HCT116 (cell line): ENCODE measurements at regions not wholly inside any gene's neighbourhood (a gene's known extent, or its start where the extent isn't known, plus 50 kb on each side); places are given as distances from the start of the nearest gene placed in this dataset.

ENCODE experiments used
- ATAC-seq: fragments of 200-7000 bp; cut with Tn5 transposase; 2 replicates; pipeline ENCODE4 v1.9.1; 2020; ENCODE audit warnings: mild to moderate bottlenecking, moderate library complexity
- BruUV-seq: library from RNA; stranded (reverse); fragments of 400-500 nt; replicated peaks from 2 replicates; lab custom pipeline; 2021; lab: Mats Ljungman, UMichigan
- CTCF ChIA-PET: fragments of 300-600 bp; sonication (Branson Sonifier 250); formaldehyde crosslinking; loops from one replicate; lab custom pipeline; 2021; ENCODE audit warnings: antibody characterized with exemption; lab: Charles Lee
- POLR2A ChIA-PET: fragments of 300-600, 350-600 bp; sonication (Branson Sonifier 250); formaldehyde crosslinking; loops from one replicate; lab custom pipeline; 2021; ENCODE audit warnings: antibody characterized with exemption; lab: Charles Lee
- RAD21 ChIA-PET, 2 experiments: fragments of 300-600 bp; sonication (Branson Sonifier 250); formaldehyde crosslinking; loops; one replicate each; lab custom pipeline; 2023; ENCODE audit warnings: low total read pairs in 2 of 2; ENCODE audit not compliant: uncharacterized antibody in 2 of 2, unreplicated experiment in 2 of 2, low non-redundant PET in 1 of 2; lab: Charles Lee
- DNase-seq: peaks from one replicate; pipeline ENCODE4 v3.0.0-alpha.2; 2010; ENCODE audit warnings: low read depth, low spot score
- H2AFZ ChIP-seq: fragments of 200-600 bp; shearing (Covaris generic), sonication (generic); 2 replicates; pipeline ENCODE4 v1.6.1; 2017; ENCODE audit warnings: low read depth, mixed run types, mixed read lengths, antibody characterized with exemption, low read length; ENCODE audit not compliant: poor library complexity, severe bottlenecking
- H3K27ac ChIP-seq: 2 replicates; pipeline ENCODE4 v1.5.1; 2012; ENCODE audit warnings: low read depth, low read length
- H3K27me3 ChIP-seq: fragments of 200-600 bp; sonication (generic); 2 replicates; pipeline ENCODE4 v1.6.1; 2016; ENCODE audit warnings: mixed run types, low read length, mixed read lengths; ENCODE audit not compliant: insufficient read depth
- H3K36me3 ChIP-seq, 2 experiments: fragments of 200-500 bp in 1 of 2; fragments of 200-600 bp in 1 of 2; sonication (Bioruptor generic) in 1 of 2; sonication (generic) in 1 of 2; 2 replicates each; pipeline versions ENCODE4 v1.5.1 to v1.6.1; 2014 to 2016; ENCODE audit warnings: low read length in 2 of 2, inconsistent platforms in 1 of 2, mixed read lengths in 1 of 2, mixed run types in 1 of 2; ENCODE audit not compliant: insufficient read depth in 2 of 2, control insufficient read depth in 1 of 2
- H3K4me1 ChIP-seq, 2 experiments: fragments of 200-600 bp in 1 of 2; sonication (generic) in 1 of 2; 2 replicates each; pipeline versions ENCODE4 v1.5.1 to v1.6.1; 2012 to 2017; ENCODE audit warnings: low read length in 2 of 2, inconsistent platforms in 1 of 2, mild to moderate bottlenecking in 1 of 2, mixed read lengths in 1 of 2, mixed run types in 1 of 2, moderate library complexity in 1 of 2; ENCODE audit not compliant: insufficient read depth in 2 of 2, control insufficient read depth in 1 of 2
- H3K4me2 ChIP-seq: fragments of 200-600 bp; sonication (generic); 2 replicates; pipeline ENCODE4 v1.6.1; 2017; ENCODE audit warnings: mixed run types, low read length, mixed read lengths
- H3K4me3 ChIP-seq, 2 experiments: fragments of 200-600 bp in 1 of 2; sonication (generic) in 1 of 2; replicated peaks in 1 of 2; 2 replicates each; pipeline ENCODE4 v1.5.1; 2011 to 2016; ENCODE audit warnings: low read length in 2 of 2, control low read depth in 1 of 2, low read depth in 1 of 2, mild to moderate bottlenecking in 1 of 2, mixed read lengths in 1 of 2, mixed run types in 1 of 2
- H3K79me2 ChIP-seq: fragments of 200-600 bp; sonication (generic); 2 replicates; pipeline ENCODE4 v1.6.1; 2017; ENCODE audit warnings: mild to moderate bottlenecking, mixed run types, low read length, moderate library complexity, mixed read lengths; ENCODE audit not compliant: insufficient read depth
- H3K9ac ChIP-seq: fragments of 200-600 bp; sonication (generic); 2 replicates; pipeline ENCODE4 v1.6.1; 2016; ENCODE audit warnings: low read length, mixed read lengths
- H3K9me2 ChIP-seq: fragments of 200-600 bp; sonication (generic), shearing (Covaris generic); 2 replicates; pipeline ENCODE4 v1.6.1; 2017; ENCODE audit warnings: mixed run types, mild to moderate bottlenecking, moderate library complexity; ENCODE audit not compliant: insufficient read depth
- H3K9me3 ChIP-seq, 2 experiments: fragments of 200-500 bp in 1 of 2; fragments of 200-600 bp in 1 of 2; sonication (Bioruptor generic) in 1 of 2; sonication (generic) in 1 of 2; 2 replicates each; pipeline ENCODE4 v1.6.1; 2014 to 2017; ENCODE audit warnings: low read length in 2 of 2, mixed read lengths in 2 of 2, inconsistent platforms in 1 of 2, low read depth in 1 of 2, mild to moderate bottlenecking in 1 of 2, mixed run types in 1 of 2, moderate library complexity in 1 of 2; ENCODE audit not compliant: control insufficient read depth in 1 of 2, insufficient read depth in 1 of 2
- H4K20me1 ChIP-seq: fragments of 200-600 bp; sonication (generic), shearing (Covaris generic); 2 replicates; pipeline ENCODE4 v1.6.1; 2017; ENCODE audit warnings: mixed run types, mild to moderate bottlenecking, moderate library complexity; ENCODE audit not compliant: insufficient read depth
- CEBPB ChIP-seq: IDR thresholded peaks from 2 replicates; pipeline ENCODE4 v1.6.1; 2012; ENCODE audit warnings: low read depth
- ELF1 ChIP-seq: IDR thresholded peaks from 2 replicates; pipeline ENCODE4 v1.6.1; 2012; ENCODE audit warnings: low read depth, borderline replicate concordance
- EZH2 ChIP-seq: fragments of 200-600 bp; sonication (generic); IDR thresholded peaks from 2 replicates; pipeline ENCODE4 v1.6.1; 2017; ENCODE audit warnings: antibody characterized with exemption, mixed run types
- EZH2phosphoT487 ChIP-seq: fragments of 200-600 bp; IDR thresholded peaks from 2 replicates; pipeline ENCODE4 v1.6.1; 2018; ENCODE audit warnings: antibody characterized with exemption, borderline replicate concordance
- FOSL1 ChIP-seq: IDR thresholded peaks from 2 replicates; pipeline ENCODE4 v1.6.1; 2012; ENCODE audit warnings: low read depth
- POLR2A ChIP-seq: IDR thresholded peaks from 2 replicates; pipeline ENCODE4 v1.7.0; 2011; ENCODE audit warnings: borderline replicate concordance; ENCODE audit not compliant: insufficient read depth, insufficient read length; ENCODE audit errors: extremely low read depth
- POLR2AphosphoS5 ChIP-seq: IDR thresholded peaks from 2 replicates; pipeline ENCODE4 v1.6.1; 2011; ENCODE audit warnings: mild to moderate bottlenecking, low read depth, low read length, moderate library complexity
- SP1 ChIP-seq: IDR thresholded peaks from 2 replicates; pipeline ENCODE4 v1.6.1; 2012; ENCODE audit warnings: low read depth
- TCF7L2 ChIP-seq: IDR thresholded peaks from 2 replicates; pipeline ENCODE4 v1.7.0; 2011; ENCODE audit warnings: borderline replicate concordance, inconsistent platforms; ENCODE audit not compliant: insufficient read depth, insufficient read length; ENCODE audit errors: extremely low read depth
- YY1 ChIP-seq: IDR thresholded peaks from 2 replicates; pipeline ENCODE4 v1.6.1; 2011; ENCODE audit warnings: low read length, low read depth, moderate library complexity, mild to moderate bottlenecking; ENCODE audit not compliant: insufficient replicate concordance; ENCODE audit errors: extremely low read depth
- ZFX ChIP-seq: fragments of 450-650 bp; IDR thresholded peaks from 2 replicates; pipeline ENCODE4 v1.6.1; 2017
- ZNF274 ChIP-seq: fragments of 200-500 bp; sonication (Bioruptor generic); IDR thresholded peaks from 2 replicates; pipeline ENCODE4 v1.6.1; 2014; ENCODE audit warnings: mild to moderate bottlenecking, low read depth, low read length, inconsistent platforms
- intact Hi-C: fragments of 100-400 bp; cut with micrococcal nuclease; formaldehyde crosslinking; loops from 2 replicates; pipeline ENCODE4 v1.10.0; 2022
- TF ChIP-seq, protein P1 (sequence below): IDR thresholded peaks from 2 replicates; pipeline ENCODE4 v1.6.1; 2011; ENCODE audit warnings: mild to moderate bottlenecking, low read length, moderate library complexity; ENCODE audit not compliant: insufficient replicate concordance; ENCODE audit errors: extremely low read depth
- TF ChIP-seq, protein P2 (sequence below): IDR thresholded peaks from 2 replicates; pipeline ENCODE4 v1.6.1; 2012

- H3K9me2 ChIP-seq, result no peaks in the 10 kb centered on the region
- H3K9ac ChIP-seq, result no peak overlapping the region
- ATAC-seq, result no peak
- H3K36me3 ChIP-seq, result no peaks in the 10 kb centered on the region
- H3K9me3 ChIP-seq, result no peaks in the 10 kb centered on the region; a peak in 1 of 4 replicates
- ChIA-PET POLR2A (no interaction called here), RAD21 (no interaction called here), CTCF (no interaction called here)
- intact Hi-C loops, result no loop called here
- no peak for DNase-seq
- no peak overlapping the region for H3K27ac ChIP-seq
- peak overlapping the region; percentile 6 for H2AFZ ChIP-seq
- H3K4me3 ChIP-seq, result no peak overlapping the region
- no peaks in the 10 kb centered on the region for H3K79me2 ChIP-seq
- H4K20me1 ChIP-seq, result no peaks in the 10 kb centered on the region
- no peaks in the 10 kb centered on the region for H3K4me1 ChIP-seq
- H3K27me3 ChIP-seq, result no peaks in the 10 kb centered on the region
- no TSS peak for BruUV-seq
- no peak overlapping the region for H3K4me2 ChIP-seq
- no peak for TF ChIP-seq POLR2AphosphoS5
- TF ChIP-seq ZNF274, result no peak
- TF ChIP-seq, protein P1, sequence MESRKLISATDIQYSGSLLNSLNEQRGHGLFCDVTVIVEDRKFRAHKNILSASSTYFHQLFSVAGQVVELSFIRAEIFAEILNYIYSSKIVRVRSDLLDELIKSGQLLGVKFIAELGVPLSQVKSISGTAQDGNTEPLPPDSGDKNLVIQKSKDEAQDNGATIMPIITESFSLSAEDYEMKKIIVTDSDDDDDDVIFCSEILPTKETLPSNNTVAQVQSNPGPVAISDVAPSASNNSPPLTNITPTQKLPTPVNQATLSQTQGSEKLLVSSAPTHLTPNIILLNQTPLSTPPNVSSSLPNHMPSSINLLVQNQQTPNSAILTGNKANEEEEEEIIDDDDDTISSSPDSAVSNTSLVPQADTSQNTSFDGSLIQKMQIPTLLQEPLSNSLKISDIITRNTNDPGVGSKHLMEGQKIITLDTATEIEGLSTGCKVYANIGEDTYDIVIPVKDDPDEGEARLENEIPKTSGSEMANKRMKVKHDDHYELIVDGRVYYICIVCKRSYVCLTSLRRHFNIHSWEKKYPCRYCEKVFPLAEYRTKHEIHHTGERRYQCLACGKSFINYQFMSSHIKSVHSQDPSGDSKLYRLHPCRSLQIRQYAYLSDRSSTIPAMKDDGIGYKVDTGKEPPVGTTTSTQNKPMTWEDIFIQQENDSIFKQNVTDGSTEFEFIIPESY, result no peak
- no peak for TF ChIP-seq ELF1
- no peak for TF ChIP-seq CEBPB
- TF ChIP-seq, all 23 proteins: peak for 0
Measured at GRCh38 chr2:188820576-188820975, 153.6 kb upstream of the COL3A1 start.

DNA sequence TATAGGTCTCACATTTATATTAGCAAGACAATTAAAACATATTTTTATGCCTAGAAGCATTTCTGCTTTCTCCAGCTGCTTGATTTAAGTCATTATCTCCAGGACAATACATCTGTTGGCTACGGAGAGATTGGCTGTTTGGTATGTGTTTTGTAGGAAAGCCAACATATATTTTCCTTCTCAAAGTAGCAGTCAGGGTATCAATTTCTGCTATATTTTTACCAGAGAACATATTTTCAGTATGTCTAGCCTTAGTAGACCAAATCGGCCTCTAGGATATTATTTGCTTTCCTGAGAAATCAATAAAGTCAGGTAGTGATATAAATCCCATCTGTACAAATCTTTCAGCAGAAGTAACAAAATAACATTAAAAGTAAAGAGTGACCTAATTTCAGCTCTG lies 150.0 kb upstream of the COL3A1 start:
- no peak for TF ChIP-seq ELF1
- TF ChIP-seq, protein P2, sequence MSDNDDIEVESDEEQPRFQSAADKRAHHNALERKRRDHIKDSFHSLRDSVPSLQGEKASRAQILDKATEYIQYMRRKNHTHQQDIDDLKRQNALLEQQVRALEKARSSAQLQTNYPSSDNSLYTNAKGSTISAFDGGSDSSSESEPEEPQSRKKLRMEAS, result no peak
- no peak for TF ChIP-seq YY1
- TF ChIP-seq SP1, result no peak
- no peak for TF ChIP-seq ZFX
- TF ChIP-seq EZH2phosphoT487, result no peak
- no peak for TF ChIP-seq TCF7L2
- TF ChIP-seq POLR2A, result no peak
- TF ChIP-seq EZH2, result no peak
- no peak for TF ChIP-seq FOSL1
- TF ChIP-seq, all 23 proteins: peak for 0
- Histone ChIP-seq H3K4me3 (no peak overlapping the region), H3K27me3 (no peaks in the 10 kb centered on the region), H3K36me3 (no peaks in the 10 kb centered on the region), H3K9ac (no peak overlapping the region), H4K20me1 (no peaks in the 10 kb centered on the region), H3K27ac (no peak overlapping the region), H3K4me1 (no peaks in the 10 kb centered on the region), H3K9me2 (no peaks in the 10 kb centered on the region), H3K79me2 (no peaks in the 10 kb centered on the region), H3K9me3 (no peaks in the 10 kb centered on the region; a peak in 1 of 4 replicates), H3K4me2 (no peak overlapping the region), H2AFZ (no peak overlapping the region)
- POLR2A ChIA-PET, result no interaction called here
- CTCF ChIA-PET, result no interaction called here
- RAD21 ChIA-PET, result no interaction called here
- DNase-seq, result no peak
- intact Hi-C loops, result no loop called here
- BruUV-seq, result no TSS peak
- no peak for ATAC-seq
